Endothelial cell of umbilical vein (primary cell): ENCODE measurements at regions not wholly inside any gene's neighbourhood (a gene's known extent, or its start where the extent isn't known, plus 50 kb on each side); places are given as distances from the start of the nearest gene placed in this dataset.

Experiments used
- BruUV-seq: library from RNA; stranded (reverse); fragments of 400-500 nt; replicated peaks from 2 replicates; lab custom pipeline; 2021; lab: Mats Ljungman, UMichigan
- CTCF ChIA-PET: fragments of 300-600, 350-600 bp; sonication (Branson Sonifier 250); formaldehyde crosslinking; loops from one replicate; lab custom pipeline; 2021; ENCODE audit warnings: antibody characterized with exemption, inconsistent platforms; lab: Charles Lee
- POLR2A ChIA-PET: fragments of 300-600, 350-600 bp; sonication (Branson Sonifier 250); formaldehyde crosslinking; loops from one replicate; lab custom pipeline; 2021; ENCODE audit warnings: antibody characterized with exemption, inconsistent platforms; lab: Charles Lee
- DNase-seq: peaks from one replicate; pipeline ENCODE4 v3.0.0-alpha.2; 2011; ENCODE audit warnings: low read depth, low spot score
- FAIRE-seq: peaks from 2 replicates; lab custom pipeline; 2011; peaks lifted over from hg19 to GRCh38; lab: Jason Lieb, UNC
- H2AFZ ChIP-seq: 2 replicates; pipeline ENCODE4 v1.6.0; 2012; ENCODE audit warnings: low read depth, low read length, control low read depth, inconsistent platforms
- H3K27ac ChIP-seq: 2 replicates; pipeline ENCODE4 v1.5.1; 2011; ENCODE audit warnings: low read depth, mild to moderate bottlenecking, control low read depth, low read length, moderate library complexity; ENCODE audit not compliant: insufficient read depth
- H3K27me3 ChIP-seq, 2 experiments: 2 replicates each; pipeline versions ENCODE4 v1.6.0 to v1.6.1; 2011; ENCODE audit warnings: low read length in 2 of 2, mixed read lengths in 1 of 2; ENCODE audit not compliant: control insufficient read depth in 2 of 2, insufficient read depth in 2 of 2
- H3K36me3 ChIP-seq, 2 experiments: 2 replicates in 1 of 2; 3 replicates in 1 of 2; pipeline ENCODE4 v1.5.1; 2011; ENCODE audit warnings: low read length in 2 of 2, mild to moderate bottlenecking in 1 of 2, moderate library complexity in 1 of 2; ENCODE audit not compliant: control insufficient read depth in 2 of 2, insufficient read depth in 2 of 2; ENCODE audit errors: extremely low read depth in 1 of 2
- H3K4me1 ChIP-seq: 3 replicates; pipeline ENCODE4 v1.5.1; 2011; ENCODE audit warnings: mild to moderate bottlenecking, low read length; ENCODE audit not compliant: control insufficient read depth, insufficient read depth; ENCODE audit errors: extremely low read depth
- H3K4me2 ChIP-seq: 2 replicates; pipeline ENCODE4 v1.6.1; 2011; ENCODE audit warnings: low read length, control low read depth, mixed read lengths; ENCODE audit not compliant: insufficient read depth
- H3K4me3 ChIP-seq, 3 experiments: fragments of 200-600 bp in 1 of 3; sonication (generic), shearing (Covaris generic) in 1 of 3; replicated peaks in 1 of 3; 2 replicates each; pipeline ENCODE4 v1.5.1; 2011 to 2016; ENCODE audit warnings: control low read depth in 3 of 3, low read length in 3 of 3, mild to moderate bottlenecking in 2 of 3, inconsistent platforms in 1 of 3, low read depth in 1 of 3, moderate library complexity in 1 of 3; ENCODE audit not compliant: insufficient read depth in 1 of 3
- H3K79me2 ChIP-seq: 2 replicates; pipeline ENCODE4 v1.6.0; 2012; ENCODE audit warnings: low read length, inconsistent platforms; ENCODE audit not compliant: control insufficient read depth, insufficient read depth
- H3K9ac ChIP-seq: replicated peaks from 2 replicates; pipeline ENCODE3; 2011; ENCODE audit warnings: low read length, control low read depth; ENCODE audit not compliant: insufficient read depth; ENCODE audit errors: extremely low read depth
- H3K9me1 ChIP-seq: replicated peaks from 3 replicates; pipeline ENCODE4 v1.6.0; 2011; ENCODE audit warnings: mild to moderate bottlenecking, low read length; ENCODE audit not compliant: control insufficient read depth, insufficient read depth; ENCODE audit errors: extremely low read depth
- H3K9me3 ChIP-seq: replicated peaks from 2 replicates; pipeline ENCODE4 v1.5.1; 2012; ENCODE audit warnings: low read length, inconsistent platforms; ENCODE audit not compliant: control insufficient read depth, insufficient read depth
- H4K20me1 ChIP-seq: replicated peaks from 2 replicates; pipeline ENCODE3; 2011; ENCODE audit warnings: mild to moderate bottlenecking, low read length; ENCODE audit not compliant: control insufficient read depth, insufficient read depth; ENCODE audit errors: extremely low read depth
- CTCF ChIP-seq, 2 donors: IDR thresholded peaks; 1 replicate in 1 of 2; 2 replicates in 1 of 2; pipeline ENCODE4 v1.5.1; 2011; ENCODE audit warnings: low read length in 2 of 2, mild to moderate bottlenecking in 2 of 2, moderate library complexity in 2 of 2, control low read depth in 1 of 2, inconsistent platforms in 1 of 2, low read depth in 1 of 2; ENCODE audit not compliant: insufficient read depth in 1 of 2; ENCODE audit errors: extremely low read depth in 1 of 2
- EZH2 ChIP-seq: IDR thresholded peaks from 2 replicates; pipeline ENCODE4 v1.6.1; 2012; ENCODE audit warnings: borderline replicate concordance, low read depth, mild to moderate bottlenecking, moderate library complexity, low read length, inconsistent platforms; ENCODE audit not compliant: severe bottlenecking
- FOS ChIP-seq: IDR thresholded peaks from 2 replicates; pipeline ENCODE4 v1.6.1; 2011; ENCODE audit warnings: mild to moderate bottlenecking, low read length, moderate library complexity, borderline replicate concordance; ENCODE audit not compliant: insufficient read depth
- GATA2 ChIP-seq: IDR thresholded peaks from 2 replicates; pipeline ENCODE4 v1.7.0; 2011; ENCODE audit warnings: low read depth, mild to moderate bottlenecking, moderate library complexity, mixed read lengths, low read length; ENCODE audit not compliant: insufficient read length, insufficient read depth
- JUN ChIP-seq: IDR thresholded peaks from 2 replicates; pipeline ENCODE4 v1.6.1; 2011; ENCODE audit warnings: borderline replicate concordance, low read depth; ENCODE audit not compliant: insufficient read length, insufficient read depth
- MAX ChIP-seq: IDR thresholded peaks from 2 replicates; pipeline ENCODE4 v1.6.1; 2011; ENCODE audit not compliant: insufficient read depth, insufficient read length
- MYC ChIP-seq: IDR thresholded peaks from one replicate; pipeline ENCODE4 v1.6.1; 2011; ENCODE audit warnings: mild to moderate bottlenecking, low read depth, low read length
- POLR2A ChIP-seq: IDR thresholded peaks from 2 replicates; pipeline ENCODE4 v1.6.1; 2012; ENCODE audit warnings: low read depth, mild to moderate bottlenecking, control low read depth, low read length
- POLR2AphosphoS5 ChIP-seq: IDR thresholded peaks from 2 replicates; pipeline ENCODE4 v1.6.1; 2012; ENCODE audit warnings: low read depth, mild to moderate bottlenecking, control low read depth, low read length, moderate library complexity; ENCODE audit not compliant: insufficient read depth
- dilution Hi-C: fragments of 300-500 bp; cut with MboI; formaldehyde crosslinking; loops from one replicate; pipeline ENCODE4 v1.15.0; 2019; ENCODE audit warnings: low sequenced_read_pairs; ENCODE audit not compliant: extremely low pct_ligation_motif_present
- intact Hi-C: fragments of 100-400 bp; cut with micrococcal nuclease; formaldehyde crosslinking; loops from one replicate; pipeline ENCODE4 v1.10.0; 2022

GRCh38 chr13:72437458-72437857, 290.0 kb downstream of the MZT1 start:
- H3K4me1 ChIP-seq, result no peaks in the 10 kb centered on the region
- ChIA-PET CTCF (no interaction called here), POLR2A (no interaction called here)
- no peaks in the 10 kb centered on the region for H3K36me3 ChIP-seq
- no peaks in the 10 kb centered on the region for H3K9me1 ChIP-seq
- H3K9ac ChIP-seq, result no peak overlapping the region
- dilution Hi-C loops (no loop called here), intact Hi-C loops (no loop called here)
- H3K4me2 ChIP-seq, result no peak overlapping the region
- H3K9me3 ChIP-seq, result no peaks in the 10 kb centered on the region
- no peaks in the 10 kb centered on the region for H3K27me3 ChIP-seq
- H2AFZ ChIP-seq, result no peak overlapping the region
- DNase-seq (no peak), FAIRE-seq (no peak)
- TF ChIP-seq CTCF (IDR thresholded peaks at IDR 0.05; ENCODE audit: extremely low read depth in 1 of 2, insufficient read depth in 1 of 2, low read depth in 1 of 2, low read length in 2 of 2) (no peak), EZH2 (no peak), JUN (no peak), GATA2 (no peak), FOS (no peak), MYC (no peak), POLR2A (no peak), MAX (no peak), POLR2AphosphoS5 (no peak)
- H3K79me2 ChIP-seq, result no peaks in the 10 kb centered on the region
- H3K4me3 ChIP-seq, result no peak overlapping the region
- no peak overlapping the region for H3K27ac ChIP-seq
- no peaks in the 10 kb centered on the region for H4K20me1 ChIP-seq
- BruUV-seq, result no TSS peak
